T-cell (primary cell): ENCODE measurements at regions not wholly inside any gene's neighbourhood (a gene's known extent, or its start where the extent isn't known, plus 50 kb on each side); places are given as distances from the start of the nearest gene placed in this dataset.

ENCODE experiments used
- ATAC-seq, 4 experiments: fragments of 200-7000 bp in 3 of 4; fragments of 150-1000 bp in 1 of 4; cut with Tn5 transposase; replicated peaks in 1 of 4; 1 replicate in 3 of 4; 2 replicates in 1 of 4; pipeline ENCODE4 v1.10.0; 2021; ENCODE audit warnings: moderate library complexity in 3 of 4, mild to moderate bottlenecking in 2 of 4, moderate number of reproducible peaks in 1 of 4
- CTCF ChIA-PET, 2 donors: fragments of 300-600 bp; sonication (Branson Sonifier 250); formaldehyde crosslinking; loops; one replicate each; lab custom pipeline; 2022; ENCODE audit warnings: antibody characterized with exemption in 2 of 2; lab: Charles Lee
- POLR2A ChIA-PET, 2 donors: fragments of 300-600 bp; sonication (Branson Sonifier 250); formaldehyde crosslinking; loops; one replicate each; lab custom pipeline; 2022; ENCODE audit warnings: antibody characterized with exemption in 2 of 2; lab: Charles Lee
- DNase-seq, 35 experiments: peaks; one replicate each; pipeline versions ENCODE4 v3.0.0 to v3.0.0-alpha.2; 2013 to 2023
- H3K27ac ChIP-seq: one replicate; pipeline ENCODE4 v1.5.1; 2013; ENCODE audit warnings: low read length
- H3K27me3 ChIP-seq, 2 experiments: replicated peaks in 1 of 2; 1 replicate in 1 of 2; 2 replicates in 1 of 2; pipeline versions ENCODE4 v1.6.1 to v1.7.0; 2013; ENCODE audit warnings: low read length in 1 of 2, mixed read lengths in 1 of 2; ENCODE audit not compliant: control insufficient read depth in 2 of 2, insufficient read depth in 2 of 2; ENCODE audit errors: extremely low read depth in 1 of 2
- H3K36me3 ChIP-seq, 2 donors: 1 replicate in 1 of 2; 2 replicates in 1 of 2; pipeline versions ENCODE4 v1.6.1 to v1.7.0; 2013; ENCODE audit warnings: low read length in 1 of 2; ENCODE audit not compliant: control insufficient read depth in 2 of 2, insufficient read depth in 1 of 2; ENCODE audit errors: extremely low read depth in 1 of 2
- H3K4me1 ChIP-seq, 2 experiments: 1 replicate in 1 of 2; 2 replicates in 1 of 2; pipeline versions ENCODE4 v1.6.1 to v1.7.0; 2013; ENCODE audit warnings: low read length in 2 of 2, mixed read lengths in 1 of 2; ENCODE audit not compliant: insufficient read depth in 2 of 2, control insufficient read depth in 1 of 2; ENCODE audit errors: extremely low read depth in 1 of 2
- H3K4me3 ChIP-seq, 2 donors: 1 replicate in 1 of 2; 2 replicates in 1 of 2; pipeline versions ENCODE4 v1.5.1 to v1.7.0; 2013; ENCODE audit warnings: mild to moderate bottlenecking in 2 of 2, low read length in 1 of 2, moderate library complexity in 1 of 2; ENCODE audit not compliant: control insufficient read depth in 1 of 2; ENCODE audit errors: extremely low read depth in 1 of 2
- H3K9me3 ChIP-seq: 2 replicates; pipeline ENCODE4 v1.7.0; 2013
- H3K27ac Mint-ChIP-seq, 2 donors: one replicate each; pipeline ENCODE4 v1.8.0; 2020 to 2021; ENCODE audit warnings: mild to moderate bottlenecking in 2 of 2, mixed read lengths in 2 of 2
- H3K27me3 Mint-ChIP-seq, 2 donors: one replicate each; pipeline ENCODE4 v1.8.0; 2021 to 2022; ENCODE audit warnings: mixed read lengths in 2 of 2
- H3K36me3 Mint-ChIP-seq: one replicate; pipeline ENCODE4 v1.8.0; 2021; ENCODE audit warnings: mixed read lengths
- H3K4me1 Mint-ChIP-seq, 3 donors: one replicate each; pipeline ENCODE4 v1.8.0; 2020 to 2022; ENCODE audit warnings: mixed read lengths in 3 of 3, mild to moderate bottlenecking in 1 of 3
- H3K4me3 Mint-ChIP-seq, 3 donors: one replicate each; pipeline ENCODE4 v1.8.0; 2020 to 2022; ENCODE audit warnings: mild to moderate bottlenecking in 3 of 3, mixed read lengths in 3 of 3, moderate library complexity in 3 of 3
- H3K9me3 Mint-ChIP-seq, 3 donors: one replicate each; pipeline ENCODE4 v1.8.0; 2020 to 2022; ENCODE audit warnings: mixed read lengths in 3 of 3
- whole genome bisulfite sequencing: methylation state at CpG from one replicate; pipeline ENCODE4 v1.1.5; 2013; ENCODE audit warnings: missing lambda C conversion rate; ENCODE audit not compliant: insufficient coverage; 5-methylcytosine and 5-hydroxymethylcytosine counted together

DNA sequence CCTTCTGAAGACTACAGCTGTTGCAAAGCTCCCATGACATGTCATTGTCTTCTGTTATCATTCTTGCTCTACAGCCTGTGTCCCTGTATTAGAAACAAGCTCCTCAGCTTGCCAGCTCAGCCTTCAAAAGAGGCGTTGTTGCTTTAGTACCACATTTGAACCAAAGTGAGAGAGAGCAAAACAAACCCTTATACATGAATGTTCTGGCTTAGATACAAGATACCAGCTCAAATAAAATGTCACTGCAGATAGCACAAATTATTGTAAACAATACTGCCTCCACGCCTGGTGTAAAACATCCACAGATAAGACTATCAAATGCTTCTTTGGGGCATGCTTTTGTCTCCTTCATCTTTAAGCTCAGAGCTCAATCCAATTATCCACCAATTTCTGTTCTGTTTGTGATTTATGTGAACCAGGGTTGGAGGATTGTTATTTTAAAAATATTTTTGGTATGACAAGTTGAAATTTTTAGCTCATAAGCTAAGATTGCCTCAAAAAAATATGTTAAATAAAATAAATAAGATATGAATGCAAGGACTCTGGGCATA, 403.6 kb upstream of the CDIN1 start:
- DNase-seq (no peak), ATAC-seq (no peak)
- ChIA-PET CTCF (no interaction called here), POLR2A (no interaction called here)
- Histone ChIP-seq H3K27ac (no peak overlapping the region), H3K27me3 (no peaks in the 10 kb centered on the region), H3K36me3 (no peaks in the 10 kb centered on the region), H3K4me3 (no peak overlapping the region), H3K4me1 (no peaks in the 10 kb centered on the region), H3K9me3 (no peaks in the 10 kb centered on the region)
- H3K4me3 Mint-ChIP-seq: no peak overlapping the region
- H3K9me3 Mint-ChIP-seq: no peaks in the 10 kb centered on the region
- H3K27ac Mint-ChIP-seq: no peak overlapping the region
- no peaks in the 10 kb centered on the region for H3K36me3 Mint-ChIP-seq
- no peaks in the 10 kb centered on the region for H3K4me1 Mint-ChIP-seq
- H3K27me3 Mint-ChIP-seq: no peaks in the 10 kb centered on the region
- WGBS: no CpG with 5 or more reads among the region's 2 CpGs

DNA sequence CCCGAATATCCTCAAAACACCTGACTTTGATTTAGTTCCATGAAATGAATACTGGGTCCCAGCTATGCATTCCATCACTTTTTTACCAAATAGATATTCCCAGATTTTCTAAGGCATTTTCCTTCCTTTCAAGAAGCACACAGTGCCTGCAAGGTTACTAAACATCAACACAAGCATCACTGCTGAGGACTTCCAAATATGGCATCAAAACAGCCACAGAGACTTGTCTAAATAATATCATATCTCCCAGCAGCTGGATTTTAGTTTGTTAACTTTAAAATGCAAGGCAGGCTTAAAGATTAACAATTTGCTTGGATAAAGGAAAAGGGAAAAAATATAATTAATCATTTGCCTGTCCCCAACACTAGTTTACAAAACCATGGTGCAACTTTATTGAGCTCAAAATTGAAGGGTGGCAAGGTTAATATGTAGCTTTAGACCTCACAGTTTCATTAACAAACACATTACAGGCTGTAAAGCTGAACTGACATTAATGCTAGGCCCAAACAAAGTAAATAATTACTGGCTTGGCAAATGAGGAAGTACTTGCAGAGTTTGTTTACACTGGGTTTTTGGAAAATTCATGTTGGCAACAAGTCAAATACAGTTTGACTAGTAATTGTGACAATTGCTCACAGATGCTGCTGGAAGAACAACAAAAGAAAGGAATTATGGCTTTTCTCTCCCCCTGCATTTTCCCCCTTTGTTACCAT, 401.7 kb upstream of the CDIN1 start:
- Histone ChIP-seq H3K27me3 (no peaks in the 10 kb centered on the region), H3K4me1 (no peaks in the 10 kb centered on the region), H3K4me3 (no peak overlapping the region), H3K9me3 (no peaks in the 10 kb centered on the region), H3K36me3 (no peaks in the 10 kb centered on the region), H3K27ac (no peak overlapping the region)
- H3K4me3 Mint-ChIP-seq: no peak overlapping the region
- CTCF ChIA-PET: no interaction called here
- no peak for DNase-seq
- no peaks in the 10 kb centered on the region for H3K27me3 Mint-ChIP-seq
- ATAC-seq: no peak
- no peak overlapping the region for H3K27ac Mint-ChIP-seq
- H3K36me3 Mint-ChIP-seq: no peaks in the 10 kb centered on the region
- peaks cover 0 to 4% (median 0%) of the 10 kb centered on the region in 3 donors for H3K9me3 Mint-ChIP-seq
- H3K4me1 Mint-ChIP-seq: no peaks in the 10 kb centered on the region
- 50% methylated on average over 1 of the region's 1 CpG for WGBS
- POLR2A ChIA-PET: no interaction called here

DNA sequence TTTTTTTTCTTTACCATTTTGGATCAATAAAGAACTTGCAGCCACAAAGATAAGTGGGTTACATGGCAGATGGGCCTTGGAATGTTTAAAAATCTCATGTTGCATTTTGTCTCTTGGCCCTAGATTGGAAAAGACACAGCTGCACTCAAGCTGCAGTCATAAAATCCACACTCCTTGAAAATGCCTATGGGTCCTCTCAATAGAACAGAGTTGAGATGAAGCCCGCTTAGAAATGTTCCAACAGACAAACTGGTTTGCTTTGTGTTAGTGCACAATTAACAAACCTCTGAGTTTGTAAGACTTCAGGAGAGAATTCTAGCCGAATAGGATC, 401.2 kb upstream of the CDIN1 start:
- DNase-seq: no peak
- Histone ChIP-seq H3K4me1 (no peaks in the 10 kb centered on the region), H3K9me3 (no peaks in the 10 kb centered on the region), H3K4me3 (no peak overlapping the region), H3K27ac (no peak overlapping the region), H3K36me3 (no peaks in the 10 kb centered on the region), H3K27me3 (no peaks in the 10 kb centered on the region)
- CTCF ChIA-PET: no interaction called here
- no peak overlapping the region for H3K27ac Mint-ChIP-seq
- no peaks in the 10 kb centered on the region for H3K4me1 Mint-ChIP-seq
- no peak for ATAC-seq
- H3K27me3 Mint-ChIP-seq: no peaks in the 10 kb centered on the region
- no peak overlapping the region for H3K4me3 Mint-ChIP-seq
- peaks cover 0 to 6% (median 0%) of the 10 kb centered on the region in 3 donors for H3K9me3 Mint-ChIP-seq
- no peaks in the 10 kb centered on the region for H3K36me3 Mint-ChIP-seq
- POLR2A ChIA-PET: no interaction called here
- WGBS: no CpG with 5 or more reads among the region's 2 CpGs

DNA sequence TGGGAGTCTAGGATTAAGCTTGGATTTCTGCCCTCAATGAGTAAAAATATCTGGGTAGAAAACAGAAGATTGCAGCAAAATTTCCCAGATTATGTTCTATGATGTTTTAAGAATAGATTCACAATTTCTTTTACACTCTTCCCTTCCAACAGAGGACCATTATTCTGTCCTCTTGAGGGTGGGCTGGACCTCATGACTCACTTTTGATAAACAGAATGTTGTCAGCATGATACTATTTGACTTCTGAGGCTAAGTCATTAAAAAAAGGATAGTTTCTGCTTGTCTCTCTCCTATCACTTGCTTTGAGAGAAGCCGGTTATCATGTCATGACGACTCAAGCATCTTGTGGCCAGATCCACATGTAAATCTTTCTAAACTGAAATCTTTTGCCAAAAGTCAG, 396.2 kb upstream of the CDIN1 start:
- Mint-ChIP-seq H3K4me1 (no peaks in the 10 kb centered on the region), H3K27ac (no peak overlapping the region), H3K9me3 (peaks cover 0 to 12% (median 0%) of the 10 kb centered on the region in 3 donors), H3K36me3 (no peaks in the 10 kb centered on the region), H3K4me3 (no peak overlapping the region), H3K27me3 (no peaks in the 10 kb centered on the region)
- Histone ChIP-seq H3K27me3 (no peaks in the 10 kb centered on the region), H3K36me3 (no peaks in the 10 kb centered on the region), H3K4me1 (no peaks in the 10 kb centered on the region), H3K27ac (no peak overlapping the region), H3K9me3 (no peaks in the 10 kb centered on the region), H3K4me3 (no peak overlapping the region)
- ChIA-PET POLR2A (no interaction called here), CTCF (no interaction called here)
- DNase-seq (no peak), ATAC-seq (no peak)
- 91% methylated on average over 2 of the region's 2 CpGs for WGBS

DNA sequence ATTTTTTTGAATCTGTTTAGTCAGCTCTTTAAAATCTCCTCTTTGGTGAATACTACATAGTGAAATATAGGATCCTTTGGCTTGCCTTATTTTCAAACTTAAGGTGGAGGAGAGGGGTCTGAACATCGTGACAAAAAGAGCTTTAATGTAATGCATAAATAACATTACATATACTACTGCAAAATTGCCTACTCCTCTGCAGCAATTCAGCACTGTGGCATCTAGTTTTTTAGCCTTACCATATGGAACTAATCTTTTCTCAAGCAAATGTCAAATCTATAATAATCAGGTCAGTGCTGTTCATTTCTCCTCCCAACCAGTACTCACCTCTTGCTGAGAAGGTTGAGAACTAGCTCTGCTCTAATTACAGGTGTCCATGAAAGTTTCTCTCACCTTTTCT, 394.0 kb upstream of the CDIN1 start:
- Histone ChIP-seq H3K27me3 (no peaks in the 10 kb centered on the region), H3K4me1 (no peaks in the 10 kb centered on the region), H3K27ac (no peak overlapping the region), H3K9me3 (no peaks in the 10 kb centered on the region), H3K36me3 (no peaks in the 10 kb centered on the region), H3K4me3 (no peak overlapping the region)
- peaks cover 0 to 12% (median 2%) of the 10 kb centered on the region in 3 donors for H3K9me3 Mint-ChIP-seq
- ATAC-seq (no peak), DNase-seq (no peak)
- no CpG with 5 or more reads among the region's 1 CpG for WGBS
- ChIA-PET POLR2A (no interaction called here), CTCF (no interaction called here)
- H3K4me3 Mint-ChIP-seq: no peak overlapping the region
- H3K27me3 Mint-ChIP-seq: no peaks in the 10 kb centered on the region
- H3K36me3 Mint-ChIP-seq: no peaks in the 10 kb centered on the region
- no peaks in the 10 kb centered on the region for H3K4me1 Mint-ChIP-seq
- no peak overlapping the region for H3K27ac Mint-ChIP-seq

DNA sequence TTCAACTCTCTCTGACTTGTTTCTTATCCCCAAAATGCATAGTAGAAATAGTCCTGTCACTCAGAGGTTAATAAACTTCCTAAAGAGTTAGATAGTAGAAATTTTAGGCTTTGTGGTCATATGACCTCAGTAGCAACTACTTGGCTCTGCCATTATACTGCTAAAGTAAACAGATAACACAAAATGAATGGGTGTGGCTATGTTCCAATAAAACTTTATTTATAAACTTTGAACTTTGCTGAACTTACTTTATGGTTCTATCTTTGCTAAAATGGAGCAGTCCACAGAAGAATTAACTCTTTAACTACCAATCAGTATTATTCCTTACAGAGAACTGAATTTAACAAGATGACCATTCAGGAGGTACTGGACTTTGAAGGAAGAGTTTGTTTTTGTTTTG, 393.6 kb upstream of the CDIN1 start:
- no peak overlapping the region for H3K27ac Mint-ChIP-seq
- no peaks in the 10 kb centered on the region for H3K4me1 ChIP-seq
- H3K36me3 ChIP-seq: no peaks in the 10 kb centered on the region
- ChIA-PET POLR2A (no interaction called here), CTCF (no interaction called here)
- no peak for ATAC-seq
- no peaks in the 10 kb centered on the region for H3K36me3 Mint-ChIP-seq
- peaks cover 0 to 12% (median 2%) of the 10 kb centered on the region in 3 donors for H3K9me3 Mint-ChIP-seq
- H3K4me3 Mint-ChIP-seq: no peak overlapping the region
- H3K27ac ChIP-seq: no peak overlapping the region
- H3K4me3 ChIP-seq: no peak overlapping the region
- no peaks in the 10 kb centered on the region for H3K27me3 Mint-ChIP-seq
- DNase-seq: no peak
- no peaks in the 10 kb centered on the region for H3K4me1 Mint-ChIP-seq
- no peaks in the 10 kb centered on the region for H3K27me3 ChIP-seq
- no peaks in the 10 kb centered on the region for H3K9me3 ChIP-seq

DNA sequence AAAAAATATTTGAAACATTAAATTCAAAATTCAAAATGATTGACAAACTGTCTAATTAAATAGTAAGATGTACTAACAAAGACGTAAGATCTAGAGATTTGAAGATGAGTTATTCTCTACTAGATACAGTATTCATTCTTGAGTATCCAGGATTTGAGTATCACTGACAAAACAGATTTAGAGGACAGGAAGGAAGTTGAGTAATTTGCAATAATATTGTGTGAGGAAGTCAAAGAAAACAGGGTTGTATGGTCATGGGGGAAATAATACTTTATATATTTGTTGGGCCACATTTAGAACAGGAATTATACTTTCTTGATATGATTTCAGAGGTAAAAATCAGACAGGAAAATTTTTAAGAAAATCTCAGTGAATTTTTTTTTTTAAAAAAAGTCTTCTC, 393.1 kb upstream of the CDIN1 start:
- peaks cover 0 to 12% (median 2%) of the 10 kb centered on the region in 3 donors for H3K9me3 Mint-ChIP-seq
- no peaks in the 10 kb centered on the region for H3K36me3 ChIP-seq
- ATAC-seq (no peak), DNase-seq (no peak)
- ChIA-PET CTCF (no interaction called here), POLR2A (no interaction called here)
- no CpG with 5 or more reads among the region's 1 CpG for WGBS
- H3K4me3 ChIP-seq: no peak overlapping the region
- no peak overlapping the region for H3K27ac Mint-ChIP-seq
- H3K36me3 Mint-ChIP-seq: no peaks in the 10 kb centered on the region
- H3K27me3 ChIP-seq: no peaks in the 10 kb centered on the region
- H3K4me3 Mint-ChIP-seq: no peak overlapping the region
- H3K27me3 Mint-ChIP-seq: no peaks in the 10 kb centered on the region
- H3K4me1 Mint-ChIP-seq: no peaks in the 10 kb centered on the region
- H3K27ac ChIP-seq: no peak overlapping the region
- no peaks in the 10 kb centered on the region for H3K4me1 ChIP-seq
- no peaks in the 10 kb centered on the region for H3K9me3 ChIP-seq
